PC-9 (cell line): ENCODE measurements at regions not wholly inside any gene's neighbourhood (a gene's known extent, or its start where the extent isn't known, plus 50 kb on each side); places are given as distances from the start of the nearest gene placed in this dataset.

Experiments used
- CTCF ChIP-seq: fragments of 200-600 bp; sonication (generic); conservative IDR thresholded peaks from 2 replicates; pipeline ENCODE4 v1.6.1; 2017; ENCODE audit warnings: mixed run types, antibody characterized with exemption, mild to moderate bottlenecking, moderate library complexity
- EZH2 ChIP-seq: fragments of 200-600 bp; sonication (generic); IDR thresholded peaks from 2 replicates; pipeline ENCODE4 v1.8.0; 2017; ENCODE audit warnings: antibody characterized with exemption, low read depth

- TF ChIP-seq CTCF (no peak), EZH2 (no peak)
These were observed 183.5 kb downstream of the CBLN2 start for GRCh38 chr18:72360634-72361033.
